Ectodermal cell (in vitro differentiated cells): ENCODE measurements at regions not wholly inside any gene's neighbourhood (a gene's known extent, or its start where the extent isn't known, plus 50 kb on each side); places are given as distances from the start of the nearest gene placed in this dataset.

Source experiments
- H3K27ac ChIP-seq: 2 replicates; pipeline ENCODE4 v1.7.0; 2013; ENCODE audit warnings: mild to moderate bottlenecking, low read depth, low read length; ENCODE audit not compliant: insufficient read depth, poor library complexity, severe bottlenecking
- H3K27me3 ChIP-seq: 2 replicates; pipeline ENCODE4 v1.7.0; 2013; ENCODE audit warnings: mild to moderate bottlenecking, low read length; ENCODE audit not compliant: insufficient read depth, control insufficient read depth, poor library complexity, severe bottlenecking
- H3K36me3 ChIP-seq: one replicate; pipeline ENCODE4 v1.7.0; 2013; ENCODE audit warnings: low read length; ENCODE audit not compliant: control insufficient read depth, insufficient read depth
- H3K4me1 ChIP-seq: one replicate; pipeline ENCODE4 v1.7.0; 2013; ENCODE audit warnings: low read length; ENCODE audit not compliant: control insufficient read depth, insufficient read depth
- H3K4me3 ChIP-seq: 2 replicates; pipeline ENCODE4 v1.7.0; 2013; ENCODE audit warnings: low read depth, low read length, control low read depth; ENCODE audit not compliant: insufficient read depth
- H3K9me3 ChIP-seq: 2 replicates; pipeline ENCODE4 v1.7.0; 2013; ENCODE audit warnings: mild to moderate bottlenecking, low read length, moderate library complexity; ENCODE audit not compliant: control insufficient read depth
- WGBS, 2 experiments: methylation state at CpG; one replicate each; pipeline ENCODE4 v1.1.7; 2013; ENCODE audit warnings: missing lambda C conversion rate in 2 of 2; 5-methylcytosine and 5-hydroxymethylcytosine counted together

DNA sequence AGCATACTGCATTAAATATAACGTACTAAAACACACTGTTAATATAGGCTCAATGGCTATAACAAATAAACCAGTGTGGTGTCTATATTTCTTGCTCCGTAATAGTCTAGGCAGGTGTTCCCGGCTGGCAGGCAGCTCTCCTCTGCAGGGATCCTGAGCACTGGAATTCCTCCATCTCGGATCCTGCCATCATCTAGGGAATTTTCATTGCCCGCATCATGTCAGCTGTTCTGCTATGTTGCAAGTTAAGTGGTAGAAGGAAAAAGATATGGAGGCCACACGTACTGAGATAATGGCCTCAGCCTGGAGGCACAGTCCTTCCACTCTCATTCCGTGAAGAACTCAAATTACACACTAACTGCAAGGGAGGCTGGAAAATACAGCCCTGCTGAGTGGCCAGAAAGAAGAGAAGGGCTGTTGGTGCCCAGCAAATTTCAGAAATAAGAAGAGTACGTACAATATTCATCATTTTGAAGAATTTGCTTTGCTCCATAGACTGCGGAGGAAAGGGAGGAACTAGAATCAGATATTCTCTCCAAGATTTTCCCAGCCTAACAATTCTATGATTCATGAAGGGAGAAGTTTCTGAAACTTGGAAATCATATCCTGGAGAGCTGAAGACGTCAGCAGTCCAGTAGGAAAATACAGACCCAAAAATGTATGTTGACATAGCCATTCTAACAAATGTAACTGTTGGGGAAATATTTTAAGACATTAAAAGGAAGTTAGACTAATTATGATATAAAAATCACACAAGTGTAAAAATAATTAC lies 263.3 kb downstream of the MRPL39 start:
- Histone ChIP-seq H3K4me3 (no peak overlapping the region), H3K9me3 (no peaks in the 10 kb centered on the region)
- 85 to 87% methylated on average over 9 to 10 of the region's 10 CpGs for WGBS, 2 experiments

DNA sequence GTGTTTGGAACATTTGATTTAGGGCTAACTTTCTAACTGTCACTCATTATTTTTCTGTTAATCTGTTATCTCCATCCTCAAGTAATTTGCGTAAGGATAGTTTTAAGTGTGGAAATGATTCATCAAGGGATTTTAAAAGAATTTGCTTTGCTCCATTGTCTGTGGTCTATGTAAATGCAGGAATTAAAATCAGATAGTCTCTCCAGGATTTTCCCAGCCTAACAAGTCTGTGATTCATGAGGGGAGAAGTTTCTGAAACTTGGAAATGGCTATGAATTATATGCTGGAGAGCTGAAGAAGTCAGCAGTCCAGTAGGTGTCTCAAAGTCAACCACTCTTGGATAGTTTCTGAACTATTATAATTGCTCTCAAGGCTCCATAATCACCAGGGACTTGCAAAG lies 264.5 kb downstream of the MRPL39 start:
- no peaks in the 10 kb centered on the region for H3K27me3 ChIP-seq
- 91 to 100% methylated on average over 1 of the region's 1 CpG for WGBS, 2 experiments
- H3K36me3 ChIP-seq = no peaks in the 10 kb centered on the region

More for the DNA sequence above, 263.3 kb downstream of the MRPL39 start:
- Histone ChIP-seq H3K27ac (no peak overlapping the region), H3K36me3 (no peaks in the 10 kb centered on the region), H3K27me3 (no peaks in the 10 kb centered on the region), H3K4me1 (no peaks in the 10 kb centered on the region)

DNA sequence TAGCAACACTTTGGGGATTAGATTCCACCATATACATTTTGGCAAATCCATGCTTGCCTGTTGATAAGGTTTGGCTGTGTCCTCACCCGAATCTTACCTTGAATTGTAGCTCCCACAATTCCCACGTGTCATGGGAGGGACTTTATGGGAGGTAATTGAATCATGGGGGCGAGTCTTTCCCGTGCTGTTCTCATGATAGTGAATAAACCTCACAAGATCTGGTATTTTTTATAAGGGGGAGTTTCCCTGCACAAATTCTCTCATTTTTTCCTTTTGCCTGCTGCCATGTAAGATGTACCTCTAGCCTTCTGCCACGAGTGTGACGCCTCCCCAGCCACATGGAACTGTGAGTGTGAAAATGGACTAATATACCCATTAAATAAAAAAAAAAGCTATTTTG lies 265.3 kb downstream of the MRPL39 start:
- H3K9me3 ChIP-seq = no peaks in the 10 kb centered on the region
- H3K4me1 ChIP-seq = no peaks in the 10 kb centered on the region
- H3K4me3 ChIP-seq = no peak overlapping the region
- no peak overlapping the region for H3K27ac ChIP-seq
- WGBS, 2 experiments = 99 to 100% methylated on average over 4 of the region's 6 CpGs
- H3K27me3 ChIP-seq = no peaks in the 10 kb centered on the region
- no peaks in the 10 kb centered on the region for H3K36me3 ChIP-seq

More for the DNA sequence above, 264.5 kb downstream of the MRPL39 start:
- Histone ChIP-seq H3K4me1 (no peaks in the 10 kb centered on the region), H3K4me3 (no peak overlapping the region), H3K27ac (no peak overlapping the region), H3K9me3 (no peaks in the 10 kb centered on the region)

DNA sequence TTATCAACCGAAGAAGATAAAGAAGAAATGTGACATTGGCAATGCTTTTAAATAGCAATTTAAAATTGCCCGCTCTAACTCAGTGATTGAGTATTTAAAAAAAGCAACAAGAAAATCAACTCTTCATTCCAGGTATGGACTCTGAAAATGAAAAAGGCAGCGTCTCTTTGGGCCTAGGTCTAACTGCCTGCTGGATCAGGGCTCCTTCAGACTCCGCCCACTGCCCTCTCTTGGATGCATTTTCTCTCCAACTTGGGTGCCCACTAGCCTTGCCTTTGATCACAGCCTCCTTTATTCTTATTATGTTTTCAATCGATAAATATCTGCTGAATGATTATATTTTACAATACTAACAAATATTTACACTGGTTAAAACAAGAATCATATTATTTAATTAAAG lies 268.9 kb downstream of the MRPL39 start:
- H3K27me3 ChIP-seq = no peaks in the 10 kb centered on the region
- no peak overlapping the region for H3K27ac ChIP-seq
- H3K36me3 ChIP-seq = no peaks in the 10 kb centered on the region
- H3K4me3 ChIP-seq = no peak overlapping the region
- WGBS, 2 experiments = 86 to 90% methylated on average over 3 to 4 of the region's 5 CpGs
- no peaks in the 10 kb centered on the region for H3K9me3 ChIP-seq
- H3K4me1 ChIP-seq = no peaks in the 10 kb centered on the region

DNA sequence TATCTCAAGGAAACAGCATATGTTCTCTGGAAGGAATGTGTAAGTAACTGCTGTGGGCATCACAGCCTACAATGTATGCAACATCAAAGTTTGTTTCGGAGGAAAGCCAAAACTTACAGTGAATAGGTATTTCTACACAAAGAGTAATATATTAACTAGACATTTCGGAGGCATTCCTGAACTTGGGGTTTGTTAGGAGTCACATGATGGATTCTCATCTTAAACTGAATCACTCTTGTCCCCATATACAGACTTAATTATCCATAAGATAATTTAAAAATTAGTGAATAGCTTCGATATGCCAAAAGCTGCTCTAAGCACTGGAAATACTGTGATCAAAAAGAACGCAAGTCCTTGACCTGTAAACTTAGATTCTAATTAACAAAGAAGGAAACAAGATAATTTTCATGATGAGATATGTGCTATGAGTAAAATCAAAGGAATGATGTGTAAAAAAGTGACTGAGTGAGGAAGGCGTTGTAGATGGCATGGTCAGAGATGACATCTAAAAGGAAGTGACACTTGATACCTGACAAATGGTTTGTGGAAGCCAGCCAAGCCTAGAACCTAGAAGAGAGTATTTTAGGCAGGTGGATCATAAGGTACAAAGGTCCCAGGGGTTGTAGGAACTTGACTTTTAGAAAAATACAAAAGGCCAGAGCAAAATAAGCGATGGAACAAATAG lies 273.1 kb downstream of the MRPL39 start:
- no peaks in the 10 kb centered on the region for H3K27me3 ChIP-seq
- H3K9me3 ChIP-seq = no peaks in the 10 kb centered on the region
- H3K27ac ChIP-seq = no peak overlapping the region
- no peaks in the 10 kb centered on the region for H3K36me3 ChIP-seq
- 96 to 98% methylated on average over 4 to 6 of the region's 6 CpGs for WGBS, 2 experiments
- H3K4me3 ChIP-seq = no peak overlapping the region
- no peaks in the 10 kb centered on the region for H3K4me1 ChIP-seq

DNA sequence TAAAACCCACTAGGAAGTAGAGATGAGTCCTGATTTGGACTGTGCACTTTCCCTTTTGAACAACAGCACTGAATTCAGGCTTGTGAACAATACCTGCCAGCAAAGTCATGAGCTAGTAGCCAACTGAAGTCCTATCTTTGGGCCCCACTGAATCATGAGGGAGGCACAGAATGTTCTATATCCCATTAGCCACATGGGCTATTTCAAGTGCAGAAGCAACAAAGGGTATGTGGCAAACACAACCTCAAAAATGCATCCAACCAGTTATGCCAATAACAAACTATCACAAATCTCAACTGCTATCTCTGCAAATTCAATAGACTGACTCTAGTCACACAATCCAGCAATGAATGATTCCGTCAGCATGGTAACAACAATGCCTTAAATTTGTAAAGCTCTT lies 276.0 kb downstream of the MRPL39 start:
- 95 to 97% methylated on average over 1 of the region's 1 CpG for WGBS, 2 experiments
- H3K9me3 ChIP-seq = no peaks in the 10 kb centered on the region

DNA sequence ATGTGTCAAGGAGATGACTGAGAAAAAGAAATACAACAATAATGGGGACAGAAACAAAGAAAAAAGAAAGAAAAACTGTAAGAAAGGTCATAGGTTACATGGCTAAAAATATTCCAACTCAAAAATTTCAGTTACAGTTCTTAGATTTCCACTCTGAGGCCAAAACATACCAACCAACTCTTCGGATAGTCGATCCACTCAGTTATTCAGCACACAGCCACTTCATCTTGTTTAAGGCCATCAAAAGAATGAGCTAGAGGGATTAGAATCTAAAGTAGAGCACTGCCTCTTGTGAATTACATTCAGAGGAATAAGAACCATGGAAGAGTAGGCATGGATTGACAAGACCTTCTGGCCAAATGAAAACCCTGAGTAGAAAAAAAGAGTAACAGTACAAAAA lies 277.0 kb downstream of the MRPL39 start:
- Histone ChIP-seq H3K27ac (no peak overlapping the region), H3K36me3 (no peaks in the 10 kb centered on the region), H3K4me3 (no peak overlapping the region), H3K9me3 (no peaks in the 10 kb centered on the region), H3K27me3 (no peaks in the 10 kb centered on the region), H3K4me1 (peaks cover 7% of the 10 kb centered on the region)
- WGBS, 2 experiments = 86% methylated on average over 2 of the region's 2 CpGs; no CpG with 5 or more reads in 1 of the 2 experiments

More for the DNA sequence above, 276.0 kb downstream of the MRPL39 start:
- no peaks in the 10 kb centered on the region for H3K36me3 ChIP-seq
- no peaks in the 10 kb centered on the region for H3K27me3 ChIP-seq
- peaks cover 7% of the 10 kb centered on the region for H3K4me1 ChIP-seq
- H3K4me3 ChIP-seq = no peak overlapping the region
- no peak overlapping the region for H3K27ac ChIP-seq

DNA sequence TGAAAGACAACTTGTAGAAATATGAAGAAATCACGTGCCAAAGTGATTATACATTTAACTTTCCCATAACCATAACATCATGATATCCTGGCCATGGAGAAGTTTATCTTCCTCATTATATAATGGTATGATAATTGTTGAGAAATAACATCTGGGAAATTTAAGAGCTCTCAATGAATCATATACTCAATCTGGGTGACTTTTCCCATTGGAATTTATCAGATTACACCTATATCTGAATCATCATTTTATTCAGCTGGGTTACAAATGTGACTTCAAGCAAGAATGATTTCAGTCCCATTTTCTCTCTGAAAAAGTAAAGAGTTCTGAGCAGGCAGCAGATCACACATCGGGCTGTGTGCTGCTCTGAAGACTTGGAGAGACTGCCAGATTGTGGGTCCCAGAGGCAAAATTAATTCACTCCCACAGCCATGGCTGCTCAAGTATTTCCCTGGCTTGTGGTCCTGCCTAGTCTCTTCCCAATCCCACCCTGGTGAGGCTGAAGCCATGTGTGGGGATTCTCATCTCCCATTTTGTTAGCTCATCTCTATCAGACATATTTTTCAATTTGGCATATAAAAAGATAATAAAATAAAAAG lies 278.0 kb downstream of the MRPL39 start:
- H3K4me3 ChIP-seq = no peak overlapping the region
- no peak overlapping the region for H3K27ac ChIP-seq
- peaks cover 7% of the 10 kb centered on the region for H3K4me1 ChIP-seq
- 82 to 94% methylated on average over 1 of the region's 2 CpGs for WGBS, 2 experiments
- no peaks in the 10 kb centered on the region for H3K36me3 ChIP-seq
- no peaks in the 10 kb centered on the region for H3K27me3 ChIP-seq
- H3K9me3 ChIP-seq = no peaks in the 10 kb centered on the region

DNA sequence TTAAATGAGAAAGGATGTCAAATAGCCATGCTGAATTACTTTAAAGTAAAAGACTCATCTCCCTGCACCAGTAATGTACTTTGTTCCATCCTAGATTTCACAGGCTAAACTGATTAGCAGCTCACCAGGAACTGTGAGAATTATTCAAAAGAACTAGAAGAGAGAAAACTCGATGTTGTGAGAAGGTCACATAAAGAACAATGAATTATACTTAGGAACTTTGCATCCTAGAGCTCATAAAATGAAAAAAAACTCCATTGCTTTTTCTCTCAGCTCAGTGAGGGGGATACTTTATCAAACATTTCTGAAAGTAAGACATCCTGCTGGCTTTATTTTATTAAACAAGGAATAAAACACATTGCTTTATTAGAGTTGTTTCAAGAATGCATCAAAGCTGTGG lies 278.5 kb downstream of the MRPL39 start:
- H3K4me3 ChIP-seq = no peak overlapping the region
- peaks cover 7% of the 10 kb centered on the region for H3K4me1 ChIP-seq
- 50% methylated on average over 1 of the region's 1 CpG; no CpG with 5 or more reads in 1 of the 2 experiments for WGBS, 2 experiments
- H3K9me3 ChIP-seq = no peaks in the 10 kb centered on the region
- H3K27me3 ChIP-seq = no peaks in the 10 kb centered on the region
- no peaks in the 10 kb centered on the region for H3K36me3 ChIP-seq
- no peak overlapping the region for H3K27ac ChIP-seq

DNA sequence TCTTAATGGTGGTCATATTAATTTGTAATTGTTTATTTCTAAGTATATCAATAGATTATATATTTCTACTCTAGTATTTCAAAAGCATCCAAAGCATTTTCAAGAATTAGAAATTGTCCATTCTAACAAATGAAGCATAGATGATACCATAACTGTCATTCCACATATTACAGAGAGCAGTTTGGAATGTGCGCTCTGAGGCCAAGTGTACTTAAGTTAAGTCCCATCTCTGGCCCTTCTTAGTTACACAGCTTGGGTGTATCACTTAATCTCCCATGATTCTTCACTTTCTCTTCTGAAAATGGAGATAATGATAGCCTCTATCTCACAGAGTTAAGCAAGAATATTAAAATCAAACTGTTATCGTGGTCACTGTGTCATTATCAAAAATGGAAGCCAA lies 281.1 kb downstream of the MRPL39 start:
- Histone ChIP-seq H3K27ac (no peak overlapping the region), H3K4me3 (no peak overlapping the region), H3K27me3 (no peaks in the 10 kb centered on the region), H3K36me3 (no peaks in the 10 kb centered on the region), H3K4me1 (peaks cover 7% of the 10 kb centered on the region), H3K9me3 (no peaks in the 10 kb centered on the region)
- WGBS, 2 experiments = 93 to 97% methylated on average over 2 of the region's 2 CpGs
